Keratinocyte (primary cell): ENCODE measurements at regions not wholly inside any gene's neighbourhood (a gene's known extent, or its start where the extent isn't known, plus 50 kb on each side); places are given as distances from the start of the nearest gene placed in this dataset.

Experiments
- EZH2 ChIP-seq: IDR thresholded peaks from one replicate; pipeline ENCODE4 v1.6.1; 2012; ENCODE audit warnings: inconsistent platforms, mild to moderate bottlenecking, low read length, moderate library complexity
- TF ChIP-seq, protein P1 (sequence below), 3 experiments: IDR thresholded peaks in 1 of 3; conservative IDR thresholded peaks in 1 of 3; optimal IDR thresholded peaks in 1 of 3; 2 replicates in 2 of 3; 3 replicates in 1 of 3; pipeline versions ENCODE3 to v1.5.1; 2011; ENCODE audit warnings: low read length in 3 of 3, mild to moderate bottlenecking in 3 of 3, moderate library complexity in 2 of 3, control low read depth in 1 of 3, inconsistent platforms in 1 of 3; ENCODE audit not compliant: insufficient read depth in 2 of 3; ENCODE audit errors: extremely low read depth in 1 of 3

DNA sequence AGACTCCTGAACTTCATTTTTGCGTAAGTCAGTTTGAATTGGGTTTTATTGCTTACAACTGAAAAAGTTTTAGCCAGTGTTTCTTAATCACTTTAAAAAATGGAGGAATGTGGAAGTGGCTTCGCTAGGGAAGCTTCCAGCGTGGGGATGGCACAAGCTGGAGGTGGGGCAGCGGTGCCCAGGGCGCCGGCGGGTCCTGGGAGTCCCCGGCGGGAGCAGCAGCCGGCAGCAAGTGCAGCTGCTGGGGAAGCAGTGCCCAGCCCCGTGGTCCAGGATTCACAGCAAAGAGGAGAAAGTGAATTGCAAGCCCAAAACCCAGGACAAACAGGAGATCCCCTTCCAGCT is 301.8 kb upstream of the PROK2 start:
- TF ChIP-seq, protein P1, sequence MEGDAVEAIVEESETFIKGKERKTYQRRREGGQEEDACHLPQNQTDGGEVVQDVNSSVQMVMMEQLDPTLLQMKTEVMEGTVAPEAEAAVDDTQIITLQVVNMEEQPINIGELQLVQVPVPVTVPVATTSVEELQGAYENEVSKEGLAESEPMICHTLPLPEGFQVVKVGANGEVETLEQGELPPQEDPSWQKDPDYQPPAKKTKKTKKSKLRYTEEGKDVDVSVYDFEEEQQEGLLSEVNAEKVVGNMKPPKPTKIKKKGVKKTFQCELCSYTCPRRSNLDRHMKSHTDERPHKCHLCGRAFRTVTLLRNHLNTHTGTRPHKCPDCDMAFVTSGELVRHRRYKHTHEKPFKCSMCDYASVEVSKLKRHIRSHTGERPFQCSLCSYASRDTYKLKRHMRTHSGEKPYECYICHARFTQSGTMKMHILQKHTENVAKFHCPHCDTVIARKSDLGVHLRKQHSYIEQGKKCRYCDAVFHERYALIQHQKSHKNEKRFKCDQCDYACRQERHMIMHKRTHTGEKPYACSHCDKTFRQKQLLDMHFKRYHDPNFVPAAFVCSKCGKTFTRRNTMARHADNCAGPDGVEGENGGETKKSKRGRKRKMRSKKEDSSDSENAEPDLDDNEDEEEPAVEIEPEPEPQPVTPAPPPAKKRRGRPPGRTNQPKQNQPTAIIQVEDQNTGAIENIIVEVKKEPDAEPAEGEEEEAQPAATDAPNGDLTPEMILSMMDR (optimal IDR thresholded peaks at IDR 0.05 in 1 of 3, IDR thresholded peaks at IDR 0.05 in 1 of 3, conservative IDR thresholded peaks at IDR 0.05 in 1 of 3; ENCODE audit: extremely low read depth in 1 of 3, insufficient read depth in 2 of 3, low read length in 3 of 3) = no peak
- TF ChIP-seq EZH2 = no peak
